ENCODE measurements at regions not wholly inside any gene's neighbourhood (a gene's known extent, or its start where the extent isn't known, plus 50 kb on each side); places are given as distances from the start of the nearest gene placed in this dataset.

GRCh38 chr10:4385231-4385870, 440.7 kb upstream of the AKR1E2 start:
- no peak for DNase-seq (ENCODE audit: low read depth)

GRCh38 chr10:4384245-4384644, 441.8 kb upstream of the AKR1E2 start:
- no peak for DNase-seq (ENCODE audit: low read depth)

GRCh38 chr10:4383651-4384098, 442.3 kb upstream of the AKR1E2 start:
- no peak for DNase-seq (ENCODE audit: low read depth)

GRCh38 chr10:4382811-4383210, 443.2 kb upstream of the AKR1E2 start:
- DNase-seq (ENCODE audit: low read depth), result no peak

GRCh38 chr10:4373612-4374011, 452.4 kb upstream of the AKR1E2 start:
- no peak for DNase-seq (ENCODE audit: low read depth)

GRCh38 chr10:4373098-4373497, 452.9 kb upstream of the AKR1E2 start:
- DNase-seq (ENCODE audit: low read depth), result no peak

GRCh38 chr10:4372601-4373000, 453.4 kb upstream of the AKR1E2 start:
- no peak for DNase-seq (ENCODE audit: low read depth)

GRCh38 chr10:4371691-4372295, 454.2 kb upstream of the AKR1E2 start:
- no peak for DNase-seq (ENCODE audit: low read depth)

- no peak for DNase-seq (ENCODE audit: low read depth)
Observed at GRCh38 chr10:4370376-4370775, 455.6 kb upstream of the AKR1E2 start.

- DNase-seq (ENCODE audit: low read depth), result no peak
Observed at GRCh38 chr10:4361581-4361980, 464.4 kb upstream of the AKR1E2 start.

- DNase-seq (ENCODE audit: low read depth), result no peak
Observed at GRCh38 chr10:4359003-4359402, 467.0 kb upstream of the AKR1E2 start.

- no peak for DNase-seq (ENCODE audit: low read depth)
Observed at GRCh38 chr10:4357911-4358310, 468.1 kb upstream of the AKR1E2 start.

- no peak for DNase-seq (ENCODE audit: low read depth)
Observed at GRCh38 chr10:4355350-4355749, 470.7 kb upstream of the AKR1E2 start.

GRCh38 chr10:4354382-4354812, 471.6 kb upstream of the AKR1E2 start:
- DNase-seq (ENCODE audit: low read depth), result no peak

GRCh38 chr10:4353964-4354363, 472.0 kb upstream of the AKR1E2 start:
- DNase-seq (ENCODE audit: low read depth), result no peak

- DNase-seq (ENCODE audit: low read depth), result no peak
Observed at GRCh38 chr10:4353059-4353655, 472.9 kb upstream of the AKR1E2 start.

GRCh38 chr10:4352414-4352961, 473.5 kb upstream of the AKR1E2 start:
- DNase-seq (ENCODE audit: low read depth), result no peak

- no peak for DNase-seq (ENCODE audit: low read depth)
Observed at GRCh38 chr10:4351723-4352413, 474.1 kb upstream of the AKR1E2 start.

- no peak for DNase-seq (ENCODE audit: low read depth)
Observed at GRCh38 chr10:4347397-4347796, 478.6 kb upstream of the AKR1E2 start.

- no peak for DNase-seq (ENCODE audit: low read depth)
Observed at GRCh38 chr10:4345877-4346646, 479.9 kb upstream of the AKR1E2 start.

GRCh38 chr10:4344492-4344994, 481.5 kb upstream of the AKR1E2 start:
- no peak for DNase-seq (ENCODE audit: low read depth)

- no peak for DNase-seq (ENCODE audit: low read depth)
Observed at GRCh38 chr10:4343873-4344272, 482.1 kb upstream of the AKR1E2 start.

Data from T-helper 22 cell (primary cell).